ENCODE measurements at regions not wholly inside any gene's neighbourhood (a gene's known extent, or its start where the extent isn't known, plus 50 kb on each side); places are given as distances from the start of the nearest gene placed in this dataset.

GRCh38 chr12:123095078-123095881, 55.6 kb downstream of the PITPNM2 start:
- DNase-seq (ENCODE audit: low spot score), result no peak
- no peak for TF ChIP-seq CTCF (IDR thresholded peaks at IDR 0.05; ENCODE audit: extremely low read depth, missing control alignments)

- DNase-seq (ENCODE audit: low spot score), result no peak
- TF ChIP-seq CTCF (IDR thresholded peaks at IDR 0.05; ENCODE audit: extremely low read depth, missing control alignments), result no peak
Observed at GRCh38 chr12:123094349-123095077, 56.4 kb downstream of the PITPNM2 start.

GRCh38 chr12:123092866-123093265, 58.0 kb downstream of the PITPNM2 start:
- TF ChIP-seq CTCF (IDR thresholded peaks at IDR 0.05; ENCODE audit: extremely low read depth, missing control alignments), result no peak
- no peak for DNase-seq (ENCODE audit: low spot score)

GRCh38 chr12:123091230-123092150, 59.4 kb downstream of the PITPNM2 start:
- no peak for DNase-seq (ENCODE audit: low spot score)
- TF ChIP-seq CTCF (IDR thresholded peaks at IDR 0.05; ENCODE audit: extremely low read depth, missing control alignments), result no peak

GRCh38 chr12:123089631-123090353, 61.1 kb downstream of the PITPNM2 start:
- TF ChIP-seq CTCF (IDR thresholded peaks at IDR 0.05; ENCODE audit: extremely low read depth, missing control alignments), result no peak
- DNase-seq (ENCODE audit: low spot score), result no peak

GRCh38 chr12:123089140-123089539, 61.8 kb downstream of the PITPNM2 start:
- DNase-seq (ENCODE audit: low spot score), result no peak
- no peak for TF ChIP-seq CTCF (IDR thresholded peaks at IDR 0.05; ENCODE audit: extremely low read depth, missing control alignments)

Measured in GM20000 (cell line).